SK-N-SH (cell line): ENCODE measurements at regions not wholly inside any gene's neighbourhood (a gene's known extent, or its start where the extent isn't known, plus 50 kb on each side); places are given as distances from the start of the nearest gene placed in this dataset.
A peak's percentile ranks its signal among the peaks of the same experiment; 100 is the strongest.

Source experiments
- CTCF ChIA-PET: fragments of 300-600, 350-600 bp; formaldehyde crosslinking; extraction: SDS; loops from one replicate; lab custom pipeline; 2021; lab: Yijun Ruan, JAX
- POLR2A ChIA-PET: fragments of 350-600 bp; sonication (Branson Sonifier 250); formaldehyde crosslinking; extraction: SDS; loops from one replicate; lab custom pipeline; 2020; ENCODE audit warnings: antibody characterized with exemption, inconsistent platforms; lab: Yijun Ruan, JAX
- DNase-seq: peaks from one replicate; pipeline ENCODE4 v3.0.0; 2012
- H2AFZ ChIP-seq: fragments of 200-600 bp; sonication (generic); 2 replicates; pipeline ENCODE4 v1.8.1; 2016; ENCODE audit warnings: antibody characterized with exemption, mild to moderate bottlenecking, low read depth
- H3F3A ChIP-seq: fragments of 200-600 bp; sonication (generic); replicated peaks from 2 replicates; pipeline ENCODE3; 2016; ENCODE audit warnings: antibody characterized with exemption, mild to moderate bottlenecking; ENCODE audit not compliant: insufficient read depth
- H3K27ac ChIP-seq, 2 experiments: fragments of 200-500 bp in 1 of 2; fragments of 200-600 bp in 1 of 2; sonication (Bioruptor generic) in 1 of 2; sonication (generic), shearing (Covaris generic) in 1 of 2; 2 replicates each; pipeline versions ENCODE4 v1.5.1 to v1.6.1; 2014 to 2016; ENCODE audit warnings: low read depth in 2 of 2, inconsistent platforms in 1 of 2, low read length in 1 of 2, mild to moderate bottlenecking in 1 of 2, mixed read lengths in 1 of 2
- H3K27me3 ChIP-seq: fragments of 200-600 bp; sonication (generic), shearing (Covaris generic); 2 replicates; pipeline ENCODE4 v1.6.1; 2016; ENCODE audit warnings: mixed run types; ENCODE audit not compliant: insufficient read depth
- H3K36me3 ChIP-seq, 2 experiments: fragments of 200-500 bp in 1 of 2; fragments of 200-600 bp in 1 of 2; sonication (Bioruptor generic) in 1 of 2; sonication (generic) in 1 of 2; replicated peaks in 1 of 2; 2 replicates each; pipeline versions ENCODE3 to v1.5.1; 2014 to 2016; ENCODE audit warnings: low read length in 1 of 2, mild to moderate bottlenecking in 1 of 2; ENCODE audit not compliant: insufficient read depth in 2 of 2, control insufficient read depth in 1 of 2
- H3K4me1 ChIP-seq, 2 experiments: fragments of 200-500 bp in 1 of 2; fragments of 200-600 bp in 1 of 2; sonication (Bioruptor generic) in 1 of 2; sonication (generic), shearing (Covaris generic) in 1 of 2; 2 replicates each; pipeline versions ENCODE4 v1.5.1 to v1.6.1; 2014 to 2016; ENCODE audit warnings: low read depth in 1 of 2, low read length in 1 of 2, mixed run types in 1 of 2; ENCODE audit not compliant: insufficient read depth in 2 of 2, control insufficient read depth in 1 of 2
- H3K4me2 ChIP-seq: fragments of 200-600 bp; sonication (generic), shearing (Covaris generic); 2 replicates; pipeline ENCODE4 v1.6.1; 2017; ENCODE audit warnings: mixed run types
- H3K4me3 ChIP-seq, 2 experiments: fragments of 200-500 bp in 1 of 2; fragments of 200-600 bp in 1 of 2; sonication (Bioruptor generic) in 1 of 2; sonication (generic), shearing (Covaris generic) in 1 of 2; 2 replicates each; pipeline versions ENCODE4 v1.5.1 to v1.8.1; 2014 to 2016; ENCODE audit warnings: low read depth in 2 of 2, inconsistent platforms in 1 of 2, low read length in 1 of 2, mild to moderate bottlenecking in 1 of 2, mixed read lengths in 1 of 2, moderate library complexity in 1 of 2
- H3K79me2 ChIP-seq: fragments of 200-600 bp; sonication (generic); 2 replicates; pipeline ENCODE4 v1.8.1; 2017; ENCODE audit warnings: mild to moderate bottlenecking; ENCODE audit not compliant: insufficient read depth
- H3K9ac ChIP-seq: fragments of 200-600 bp; sonication (generic); 2 replicates; pipeline ENCODE4 v1.6.1; 2017; ENCODE audit warnings: mixed run types
- H3K9me2 ChIP-seq: fragments of 200-600 bp; sonication (generic); 2 replicates; pipeline ENCODE4 v1.6.1; 2017; ENCODE audit warnings: mixed run types
- H3K9me3 ChIP-seq: fragments of 200-600 bp; sonication (generic); 2 replicates; pipeline ENCODE4 v1.6.1; 2017; ENCODE audit warnings: mixed run types, mild to moderate bottlenecking, moderate library complexity
- H4K20me1 ChIP-seq: fragments of 200-600 bp; sonication (generic); 2 replicates; pipeline ENCODE4 v1.6.1; 2017; ENCODE audit warnings: mild to moderate bottlenecking, mixed run types; ENCODE audit not compliant: insufficient read depth
- CHD2 ChIP-seq: fragments of 150-350 bp; IDR thresholded peaks from 2 replicates; pipeline ENCODE4 v1.6.1; 2018; ENCODE audit warnings: low read length; ENCODE audit not compliant: partially characterized antibody
- ELF1 ChIP-seq: IDR thresholded peaks from 2 replicates; pipeline ENCODE4 v1.4.0; 2012
- EZH2phosphoT487 ChIP-seq: fragments of 200-600 bp; sonication (generic); IDR thresholded peaks from 2 replicates; pipeline ENCODE4 v1.6.1; 2017; ENCODE audit warnings: low read depth, mixed run types, mild to moderate bottlenecking, antibody characterized with exemption, moderate library complexity, borderline replicate concordance
- GABPA ChIP-seq: IDR thresholded peaks from 2 replicates; pipeline ENCODE4 v1.4.0; 2012; ENCODE audit warnings: low read depth, mild to moderate bottlenecking
- GATA2 ChIP-seq: sonication (generic); formaldehyde crosslinking; IDR thresholded peaks from 2 replicates; pipeline ENCODE4 v1.5.0; 2020; ENCODE audit warnings: mild to moderate bottlenecking, missing genetic modification reagents
- JUND ChIP-seq: IDR thresholded peaks from 2 replicates; pipeline ENCODE4 v1.4.0; 2012
- MAX ChIP-seq: IDR thresholded peaks from 2 replicates; pipeline ENCODE4 v1.4.0; 2012; ENCODE audit warnings: low read depth
- MEF2A ChIP-seq: IDR thresholded peaks from 2 replicates; pipeline ENCODE4 v1.4.0; 2012; ENCODE audit warnings: low read depth, borderline replicate concordance
- MXI1 ChIP-seq: IDR thresholded peaks from 2 replicates; pipeline ENCODE4 v1.6.1; 2012; ENCODE audit warnings: mild to moderate bottlenecking, low read depth, low read length, improper control_type of control experiment
- NFIC ChIP-seq: IDR thresholded peaks from 2 replicates; pipeline ENCODE4 v1.4.0; 2012; ENCODE audit warnings: borderline replicate concordance
- PBX3 ChIP-seq: IDR thresholded peaks from 2 replicates; pipeline ENCODE4; 2012
- POLR2AphosphoS5 ChIP-seq: IDR thresholded peaks from 2 replicates; pipeline ENCODE4 v1.6.1; 2012; ENCODE audit warnings: low read depth, low read length
- RXRA ChIP-seq: IDR thresholded peaks from 2 replicates; pipeline ENCODE4 v1.4.0; 2012; ENCODE audit warnings: low read depth, mild to moderate bottlenecking, borderline replicate concordance
- USF1 ChIP-seq: IDR thresholded peaks from 2 replicates; pipeline ENCODE4 v1.4.0; 2012; ENCODE audit warnings: low read depth, borderline replicate concordance
- ZBTB33 ChIP-seq: IDR thresholded peaks from 2 replicates; pipeline ENCODE4 v1.4.0; 2012; ENCODE audit warnings: low read depth, borderline replicate concordance
- WGBS: methylation state at CpG from one replicate; pipeline ENCODE4 v1.1.6; 2017; ENCODE audit warnings: low lambda C conversion rate; 5-methylcytosine and 5-hydroxymethylcytosine counted together

- TF ChIP-seq PBX3 (no peak), USF1 (no peak), GABPA (no peak), MXI1 (no peak), POLR2AphosphoS5 (no peak), MEF2A (no peak), RXRA (no peak), MAX (peak; percentile 66), EZH2phosphoT487 (no peak), CHD2 (no peak), GATA2 (CRISPR knock-in tag) (no peak), ELF1 (no peak), ZBTB33 (no peak)
These were observed 184.3 kb downstream of the SH3BP4 start (continued) for GRCh38 chr2:235135990-235136561.

GRCh38 chr2:235138339-235138738, 186.5 kb downstream of the SH3BP4 start:
- no peaks in the 10 kb centered on the region for H4K20me1 ChIP-seq
- 86% methylated on average over 9 of the region's 10 CpGs for WGBS
- TF ChIP-seq NFIC, result no peak
- no peak for TF ChIP-seq RXRA
- no peak for TF ChIP-seq JUND
- H3K4me3 ChIP-seq, result no peak overlapping the region
- no peaks in the 10 kb centered on the region for H3K9me3 ChIP-seq
- no peak overlapping the region for H3K27ac ChIP-seq
- H3K4me1 ChIP-seq, result no peaks in the 10 kb centered on the region
- H2AFZ ChIP-seq, result no peak overlapping the region
- no peak overlapping the region for H3K4me2 ChIP-seq
- ChIA-PET POLR2A (no interaction called here), CTCF (interaction anchor here (0.5 to 13.4 kb wide), 3 partner anchors 360 to 608 kb away, joined by 3 to 129 read pairs (median 3); no protein-coding TSS in a partner anchor)
- no peaks in the 10 kb centered on the region for H3K79me2 ChIP-seq
- no peaks in the 10 kb centered on the region; the same call in 1 of the 2 replicates for H3K27me3 ChIP-seq
- H3K9ac ChIP-seq, result no peak overlapping the region
- H3K36me3 ChIP-seq, result no peaks in the 10 kb centered on the region
- H3F3A ChIP-seq, result no peaks in the 10 kb centered on the region
- no peak for DNase-seq
- no peaks in the 10 kb centered on the region for H3K9me2 ChIP-seq
